ENCODE measurements at regions not wholly inside any gene's neighbourhood (a gene's known extent, or its start where the extent isn't known, plus 50 kb on each side); places are given as distances from the start of the nearest gene placed in this dataset.
A peak's percentile ranks its signal among the peaks of the same experiment; 100 is the strongest.

GRCh38 chr3:30225021-30225420 is 381.4 kb upstream of the TGFBR2 start:
- no peak for DNase-seq

- peak; percentile 48 for DNase-seq
Measured at GRCh38 chr3:30226601-30227151, 379.7 kb upstream of the TGFBR2 start.

DNA sequence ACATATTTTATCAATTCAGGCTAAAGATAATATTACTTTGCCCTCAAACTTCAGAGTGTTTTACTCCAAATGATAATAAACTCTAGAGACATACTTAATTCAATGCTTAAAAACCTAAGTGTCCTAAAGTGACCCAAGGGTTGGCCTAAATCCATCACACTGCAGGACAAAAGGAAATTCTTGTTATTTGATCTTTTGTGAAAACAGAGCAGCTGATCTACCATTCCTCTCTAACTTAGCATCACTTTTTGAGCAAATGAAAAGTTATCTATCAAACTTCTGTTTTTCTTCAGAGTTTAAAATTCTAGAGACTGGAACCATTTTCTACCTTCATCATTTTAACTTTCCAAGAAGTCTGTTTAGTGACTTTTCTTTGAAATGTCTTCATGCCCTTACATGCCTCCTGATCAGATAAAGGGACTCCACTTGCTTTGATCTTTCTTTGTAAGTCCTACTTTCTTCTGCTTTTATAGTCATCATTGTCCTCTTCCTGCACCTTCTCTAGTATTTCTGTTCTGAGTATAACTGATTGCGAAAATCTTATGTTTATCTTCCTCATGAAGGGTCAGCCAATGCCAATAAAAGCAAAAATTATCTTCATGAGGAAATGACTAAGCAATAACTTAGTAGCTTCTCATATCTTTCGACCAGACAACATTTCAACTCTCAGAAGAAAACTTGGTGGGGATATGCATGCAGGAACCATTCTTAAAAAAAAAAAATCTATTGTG is 378.7 kb upstream of the TGFBR2 start:
- DNase-seq = peak; percentile 96

DNA sequence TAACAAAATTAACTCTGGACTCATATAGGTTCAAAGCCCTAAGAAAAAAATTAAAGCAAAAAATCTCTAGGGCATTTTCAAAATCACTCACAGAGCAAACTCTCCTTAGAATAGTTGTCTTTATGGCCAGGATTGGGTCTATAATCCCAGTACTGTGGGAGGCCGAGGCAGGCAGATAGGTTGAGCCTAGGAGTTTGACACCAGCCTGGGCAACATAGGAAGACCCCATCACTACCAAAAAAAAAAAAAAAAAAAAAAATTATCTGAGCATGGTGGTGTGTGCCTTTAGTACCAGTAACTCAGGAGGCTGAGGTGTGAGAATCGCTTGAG is 378.1 kb upstream of the TGFBR2 start:
- no peak for DNase-seq

DNA sequence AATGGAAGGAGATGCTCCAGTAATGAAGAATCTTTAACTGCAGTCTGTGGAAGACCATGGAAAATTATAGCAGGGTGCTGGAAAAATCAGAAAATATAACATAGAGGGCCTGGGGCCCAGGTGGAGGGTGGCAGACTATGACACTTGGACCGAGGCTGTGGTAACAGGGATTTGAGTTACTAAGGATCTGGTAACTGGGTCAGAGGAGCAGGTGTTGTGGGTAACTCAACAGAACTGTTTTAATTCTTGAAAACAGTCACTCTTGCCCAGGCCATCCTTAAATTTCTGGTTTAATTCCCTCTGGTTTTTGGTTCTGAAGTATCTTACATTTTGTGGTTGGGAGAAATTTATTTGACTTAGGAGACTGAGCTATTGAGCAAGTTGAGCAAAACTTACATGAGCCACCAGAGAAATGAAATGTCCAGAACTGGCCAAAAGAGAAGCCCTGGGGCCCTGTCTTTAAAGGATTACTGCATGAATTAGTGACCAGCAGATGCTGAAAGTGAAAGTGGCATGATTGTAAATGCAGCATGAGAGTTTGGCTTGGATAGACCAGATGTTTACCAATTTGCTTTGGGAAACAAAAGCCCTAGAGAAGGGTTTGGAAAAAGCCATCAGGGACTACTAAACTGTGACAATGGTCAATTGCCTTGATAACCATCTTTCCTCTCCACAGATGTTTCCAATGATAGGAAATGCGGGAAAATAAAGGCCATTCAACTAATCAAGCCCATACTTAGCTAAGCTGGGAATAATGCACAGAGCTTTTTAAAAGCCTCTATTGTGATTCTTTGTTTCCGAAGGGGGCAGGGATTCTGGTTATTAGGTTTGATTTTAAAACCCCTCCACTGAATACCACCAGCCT is 374.9 kb upstream of the TGFBR2 start:
- DNase-seq = no peak

- peak; percentile 55 for DNase-seq
Measured at GRCh38 chr3:30232142-30232541, 374.3 kb upstream of the TGFBR2 start.

DNA sequence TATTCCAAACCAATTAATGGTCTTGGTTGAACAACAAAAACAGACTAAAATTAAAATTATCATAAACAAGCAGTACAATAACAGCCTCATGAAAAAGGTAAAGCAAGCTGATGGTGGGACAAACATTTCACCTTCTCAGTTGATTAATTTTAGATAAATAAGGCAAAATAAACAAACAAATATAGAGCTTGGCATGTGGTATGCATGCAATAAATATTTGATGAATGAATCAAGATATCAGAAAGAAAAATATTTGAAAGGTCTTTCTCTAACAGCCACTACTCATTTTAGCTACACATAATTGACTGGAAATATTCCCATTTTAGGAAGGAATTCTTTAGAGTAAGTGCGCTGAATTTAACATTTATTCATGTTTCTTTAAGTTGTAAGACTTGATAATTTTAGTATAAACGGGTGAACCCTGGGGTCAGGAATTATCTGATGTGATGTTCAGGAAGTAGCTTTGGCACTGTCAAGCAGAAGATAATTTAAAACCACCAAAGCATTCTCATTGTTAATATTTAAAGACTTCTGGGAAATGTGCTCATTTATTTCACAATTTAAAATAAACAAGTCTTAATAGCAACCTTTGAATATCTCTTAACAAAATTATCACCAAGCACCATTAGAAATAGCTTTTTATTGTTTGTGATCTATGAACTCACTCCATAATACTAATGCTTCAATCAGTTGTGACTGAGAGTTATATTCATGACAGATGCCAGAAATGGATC is 372.3 kb upstream of the TGFBR2 start:
- DNase-seq = no peak

- no peak for DNase-seq
Measured at GRCh38 chr3:30236011-30236410, 370.4 kb upstream of the TGFBR2 start.

- DNase-seq = no peak
Measured at GRCh38 chr3:30241721-30242120, 364.7 kb upstream of the TGFBR2 start.

DNA sequence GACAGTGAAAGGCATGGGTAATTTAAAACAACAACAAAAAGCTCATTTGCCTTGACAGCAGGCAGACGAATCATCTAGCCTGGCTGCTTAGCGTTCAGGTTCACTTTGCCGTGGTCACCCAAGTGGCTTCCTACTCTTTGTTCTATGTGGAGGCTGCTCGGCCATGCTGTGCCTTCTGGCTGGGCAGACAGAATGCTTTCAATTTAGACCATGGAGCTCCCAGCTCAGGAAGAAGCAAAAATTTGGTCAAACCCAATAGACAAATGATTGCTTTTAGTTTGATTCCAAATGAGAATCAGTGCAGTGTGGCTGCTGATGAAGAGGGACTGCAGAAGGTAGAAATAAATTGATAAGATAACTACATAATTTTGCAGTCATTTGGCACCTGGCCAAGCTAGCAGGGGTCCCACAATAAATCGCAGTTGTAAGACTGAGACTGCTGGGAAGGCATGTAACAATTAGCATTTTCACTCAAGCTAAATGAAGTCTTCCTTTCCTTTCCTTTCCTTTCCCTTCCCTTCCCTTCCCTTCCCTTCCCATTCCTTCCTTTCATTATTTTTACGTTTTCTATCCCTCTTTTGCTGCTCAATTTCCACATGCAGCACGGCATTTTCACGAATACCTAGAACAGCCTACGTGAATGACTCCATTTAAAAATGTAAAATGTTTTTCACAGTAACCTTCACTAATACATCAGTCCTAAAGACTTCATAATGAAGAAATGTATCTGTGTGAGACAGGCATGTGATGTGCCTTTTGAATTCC is 360.4 kb upstream of the TGFBR2 start:
- no peak for DNase-seq

GRCh38 chr3:30248423-30248822 is 358.0 kb upstream of the TGFBR2 start:
- DNase-seq = no peak

DNA sequence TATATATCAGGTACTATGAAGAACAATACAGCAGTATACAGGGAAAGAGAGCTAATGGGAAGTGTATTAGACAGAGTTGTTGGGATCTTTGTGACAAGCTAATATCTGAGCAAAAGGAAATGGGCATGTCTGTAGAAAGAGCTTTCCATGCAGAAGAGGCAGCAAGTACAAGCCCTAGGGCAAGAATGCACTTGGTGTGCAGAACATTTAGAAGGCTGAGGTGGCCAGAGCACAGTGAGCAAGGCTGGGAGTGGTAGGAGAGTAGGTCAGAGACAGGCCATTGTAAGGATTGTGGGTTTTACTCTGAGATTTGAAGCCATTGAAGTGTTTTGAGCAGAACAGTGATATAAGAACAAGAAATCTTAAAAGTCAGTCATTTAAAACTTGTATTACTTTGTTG is 353.9 kb upstream of the TGFBR2 start:
- no peak for DNase-seq

DNA sequence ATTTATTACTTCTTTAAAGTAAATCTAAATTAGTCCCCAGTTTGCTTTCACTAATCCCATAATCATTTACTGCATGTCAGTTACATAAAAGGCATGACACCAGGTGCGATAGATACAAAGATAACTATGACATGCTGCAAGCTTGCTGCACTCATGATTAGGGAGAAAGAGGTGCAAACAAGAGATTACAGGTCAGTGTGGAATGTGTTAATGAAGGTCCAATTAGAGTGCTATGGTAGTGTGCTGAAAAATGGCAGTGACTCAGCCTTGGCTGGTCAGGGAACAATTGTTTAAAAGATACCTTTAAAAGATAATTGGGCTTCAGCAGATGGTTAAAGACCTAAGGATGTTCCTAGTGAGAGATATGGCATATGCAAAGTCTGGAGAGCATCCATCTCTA is 352.6 kb upstream of the TGFBR2 start:
- DNase-seq = no peak

- DNase-seq = peak; percentile 77
Measured at GRCh38 chr3:30256474-30256873, 349.9 kb upstream of the TGFBR2 start.

DNA sequence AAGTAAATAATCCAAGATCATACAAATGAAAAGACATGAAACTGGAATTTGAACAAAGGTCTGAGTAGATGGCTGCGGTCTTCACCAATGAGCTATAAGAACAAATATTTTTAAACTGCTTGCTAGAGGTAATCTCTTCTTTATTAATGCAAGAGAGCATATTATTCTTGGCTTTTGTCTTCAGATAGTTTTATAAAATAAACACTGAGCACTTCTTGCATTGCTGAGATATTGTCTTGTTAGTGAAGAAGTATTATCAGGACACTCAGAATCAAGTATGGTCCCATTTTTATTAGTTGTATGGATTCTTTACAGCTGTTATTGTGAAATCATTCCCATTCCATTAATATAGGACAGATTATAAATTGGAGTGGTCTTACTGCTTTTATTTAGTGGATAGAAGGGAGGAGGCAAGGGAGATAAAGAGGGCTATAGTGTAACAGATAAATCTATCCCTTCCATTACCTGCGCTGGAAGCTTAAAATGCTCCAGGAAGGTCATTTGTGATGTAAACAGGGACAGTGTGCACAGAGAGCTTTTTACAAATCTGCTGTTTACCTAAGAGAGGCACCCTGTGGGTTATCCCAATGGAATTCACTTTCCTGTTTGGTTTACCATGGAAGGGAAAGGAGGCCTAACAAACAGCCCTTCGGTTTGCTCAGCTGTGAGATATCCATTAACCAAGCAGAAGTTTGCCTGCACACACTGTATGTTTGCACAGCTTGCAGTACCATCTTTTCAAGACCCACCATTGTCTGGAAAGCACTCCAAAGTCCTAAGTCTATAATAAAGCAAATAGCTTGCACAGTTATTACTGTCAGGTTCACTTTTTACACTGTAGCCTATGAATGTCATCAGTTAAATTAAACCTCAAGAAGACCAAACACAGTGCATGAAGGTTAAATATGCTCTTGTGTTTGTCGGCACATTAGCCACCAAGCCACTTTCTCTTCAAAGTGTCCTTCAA is 347.7 kb upstream of the TGFBR2 start:
- DNase-seq = peak; percentile 19

DNA sequence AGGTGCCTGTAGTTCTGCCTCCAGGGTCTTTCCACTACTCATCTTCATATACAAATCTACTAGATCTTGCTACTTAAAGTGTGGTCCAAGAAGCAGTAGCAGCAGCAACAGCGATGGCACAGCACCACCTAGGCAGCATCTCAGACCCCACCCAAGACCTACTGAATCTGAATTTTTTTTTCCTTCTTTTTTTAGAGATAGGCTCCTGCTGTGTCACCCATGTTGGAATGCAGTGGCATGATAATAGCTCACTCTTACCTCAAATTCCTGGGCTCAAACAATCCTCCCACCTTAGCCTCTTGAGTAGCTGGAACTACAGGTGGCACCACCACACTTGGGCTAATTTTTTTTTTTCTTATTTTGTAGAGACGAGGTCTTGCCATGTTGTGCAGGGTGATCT is 346.7 kb upstream of the TGFBR2 start:
- no peak for DNase-seq

DNA sequence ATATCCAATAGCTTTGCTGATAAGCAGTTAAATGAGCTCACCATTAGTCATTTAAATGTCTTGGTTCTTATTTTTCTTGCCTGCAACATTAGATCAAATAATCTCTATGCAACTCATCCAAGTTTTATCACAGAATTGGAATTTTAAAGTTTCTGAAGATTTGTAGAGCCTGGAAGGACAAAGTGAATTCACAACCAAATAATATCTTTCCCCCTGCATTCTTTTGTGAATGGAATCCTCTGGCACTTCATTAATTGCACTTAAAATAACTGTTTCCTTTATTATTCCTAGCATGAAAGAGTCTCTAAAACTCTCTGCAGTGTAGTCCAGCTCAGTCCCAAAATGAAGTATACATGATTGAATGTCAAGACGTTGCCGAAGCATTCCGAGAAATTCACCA is 345.6 kb upstream of the TGFBR2 start:
- no peak for DNase-seq

DNA sequence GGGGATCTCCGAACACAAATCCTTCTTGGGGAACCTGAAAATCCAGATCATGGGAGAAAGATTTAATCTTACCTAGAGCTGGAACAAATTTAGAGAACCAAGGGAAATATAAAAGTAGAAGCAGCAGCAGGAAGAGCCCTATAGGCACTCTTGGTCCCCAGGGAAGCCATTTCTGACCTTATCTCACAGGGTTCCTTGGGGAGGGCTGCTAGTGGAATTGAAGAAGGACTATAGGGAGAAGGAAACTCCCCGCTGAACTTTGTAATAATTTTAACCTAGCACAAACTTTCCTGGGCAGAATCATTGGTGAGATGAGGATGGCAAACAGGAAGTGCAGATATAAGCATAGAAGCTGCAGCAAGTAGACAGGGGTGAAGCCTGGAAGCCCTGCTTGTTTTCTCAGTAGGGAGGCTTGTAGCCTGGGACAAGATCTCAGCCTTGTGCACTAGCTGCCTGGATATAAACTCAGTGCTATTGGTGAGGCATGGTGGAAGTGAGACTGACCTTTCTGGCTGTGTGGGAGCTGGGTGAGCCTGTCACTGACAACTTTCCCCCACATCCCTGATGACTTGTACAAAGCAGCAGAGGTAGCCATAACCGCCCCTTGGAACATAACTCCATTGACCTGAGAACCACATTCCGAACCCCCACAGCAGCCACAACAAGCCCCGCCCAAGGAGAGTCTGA is 343.0 kb upstream of the TGFBR2 start:
- DNase-seq = no peak

DNA sequence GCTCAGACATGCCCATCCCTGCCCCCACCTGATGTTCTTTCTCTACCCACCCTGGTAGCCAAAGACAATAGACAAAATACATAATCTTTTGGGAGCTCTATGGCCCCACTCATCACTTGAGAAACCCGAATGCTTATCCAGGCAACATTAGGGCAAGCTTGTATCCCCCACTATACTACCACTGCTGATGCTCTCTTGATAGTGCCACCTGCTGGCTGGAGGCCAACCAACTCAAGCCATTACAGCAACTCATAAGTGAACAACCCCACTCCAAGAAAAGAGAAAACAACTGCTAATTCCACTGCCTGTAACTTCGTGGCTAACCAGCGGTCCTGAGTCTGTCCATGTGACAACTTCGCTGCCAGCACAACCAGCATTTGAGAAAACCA is 342.5 kb upstream of the TGFBR2 start:
- DNase-seq = no peak

- no peak for DNase-seq
Measured at GRCh38 chr3:30266524-30266923, 339.9 kb upstream of the TGFBR2 start.

DNA sequence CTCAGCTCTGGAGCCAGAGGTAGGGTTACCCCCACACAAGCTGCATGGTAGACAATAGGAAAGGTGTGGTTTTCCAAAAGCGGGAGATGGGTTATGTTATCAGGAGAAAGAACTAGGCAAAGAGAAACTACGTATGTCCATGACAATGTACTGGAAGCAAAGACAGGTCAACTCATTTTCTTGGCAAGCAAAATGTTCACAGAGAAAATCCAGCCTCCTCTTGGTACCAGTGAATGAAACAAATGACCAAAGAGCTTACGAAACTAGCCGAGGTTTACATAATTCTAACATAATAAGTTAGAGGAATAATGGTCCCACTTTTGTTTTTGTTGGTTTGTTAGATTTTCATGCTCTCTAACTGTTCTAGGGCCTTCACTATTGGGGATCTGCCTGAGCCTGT is 338.1 kb upstream of the TGFBR2 start:
- no peak for DNase-seq

Data from fibroblast of skin of back (primary cell).